K562 (cell line): ENCODE measurements at regions not wholly inside any gene's neighbourhood (a gene's known extent, or its start where the extent isn't known, plus 50 kb on each side); places are given as distances from the start of the nearest gene placed in this dataset.

Experiments
- ATAC-seq: fragments of 200-7000 bp; cut with Tn5 transposase; 3 replicates; pipeline ENCODE4 v1.9.1; 2020; ENCODE audit warnings: moderate library complexity
- BruUV-seq: library from RNA; stranded (reverse); fragments of 400-500 nt; replicated peaks from 2 replicates; lab custom pipeline; 2021; lab: Mats Ljungman, UMichigan
- CTCF ChIA-PET: fragments of 300-600 bp; formaldehyde crosslinking; extraction: SDS; loops from one replicate; lab custom pipeline; 2021; ENCODE audit warnings: low intra/inter-chr PET ratio; lab: Yijun Ruan, JAX
- POLR2A ChIA-PET: fragments of 300-600, 350-650 bp; sonication (Branson Sonifier 250); formaldehyde crosslinking; extraction: SDS; loops from one replicate; lab custom pipeline; 2021; ENCODE audit warnings: antibody characterized with exemption, inconsistent platforms; lab: Yijun Ruan, JAX
- DNase-seq, 4 experiments: peaks; one replicate each; pipeline versions ENCODE4 v3.0.0 to v3.0.0-alpha.2; 2011 to 2018; ENCODE audit warnings: low spot score in 3 of 4, mixed read lengths in 3 of 4; ENCODE audit errors: extremely low read depth in 1 of 4
- FAIRE-seq: peaks from 2 replicates; lab custom pipeline; 2011; peaks lifted over from hg19 to GRCh38; lab: Jason Lieb, UNC
- H2AFZ ChIP-seq: 2 replicates; pipeline ENCODE4 v1.6.0; 2011; ENCODE audit warnings: low read depth, low read length, control low read depth, inconsistent platforms
- H3K27ac ChIP-seq: fragments of 200-600 bp; 3 replicates; pipeline ENCODE4 v1.8.0; 2011; ENCODE audit warnings: low read depth, mild to moderate bottlenecking, control low read depth, inconsistent platforms, low read length, moderate library complexity, mixed read lengths; ENCODE audit errors: extremely low read depth
- H3K27me3 ChIP-seq, 2 experiments: fragments of 300-600 bp in 1 of 2; 2 replicates in 1 of 2; 3 replicates in 1 of 2; pipeline versions ENCODE4 v1.6.0 to v1.8.0; 2011; ENCODE audit warnings: inconsistent platforms in 2 of 2, low read length in 2 of 2, mild to moderate bottlenecking in 1 of 2, mixed read lengths in 1 of 2, moderate library complexity in 1 of 2; ENCODE audit not compliant: control insufficient read depth in 2 of 2, insufficient read depth in 2 of 2
- H3K36me3 ChIP-seq: fragments of 300-600 bp; 3 replicates; pipeline ENCODE4 v1.8.0; 2011; ENCODE audit warnings: mild to moderate bottlenecking, low read length, inconsistent platforms; ENCODE audit not compliant: control insufficient read depth, insufficient read depth
- H3K4me1 ChIP-seq, 2 experiments: fragments of 200-600 bp in 1 of 2; replicated peaks in 1 of 2; 2 replicates in 1 of 2; 3 replicates in 1 of 2; pipeline versions ENCODE4 v1.5.1 to v1.8.0; 2011; ENCODE audit warnings: inconsistent platforms in 2 of 2, low read length in 2 of 2, mild to moderate bottlenecking in 1 of 2, mixed read lengths in 1 of 2, moderate library complexity in 1 of 2; ENCODE audit not compliant: control insufficient read depth in 2 of 2, insufficient read depth in 2 of 2
- H3K4me2 ChIP-seq: 2 replicates; pipeline ENCODE4 v1.6.1; 2011; ENCODE audit warnings: low read length, control low read depth, inconsistent platforms, mixed read lengths; ENCODE audit not compliant: insufficient read depth
- H3K4me3 ChIP-seq: fragments of 200-600 bp; sonication (generic), shearing (Covaris generic); 2 replicates; pipeline ENCODE4 v1.5.1; 2016; ENCODE audit warnings: control low read depth, inconsistent platforms
- H3K79me2 ChIP-seq: fragments of 200-600 bp; 3 replicates; pipeline ENCODE4 v1.8.0; 2011; ENCODE audit warnings: low read length, inconsistent platforms; ENCODE audit not compliant: control insufficient read depth, insufficient read depth
- H3K9ac ChIP-seq, 2 experiments: 2 replicates each; pipeline versions ENCODE4 v1.6.0 to v1.6.1; 2011; ENCODE audit warnings: low read depth in 2 of 2, low read length in 2 of 2, control low read depth in 1 of 2, inconsistent platforms in 1 of 2, mild to moderate bottlenecking in 1 of 2, mixed read lengths in 1 of 2; ENCODE audit not compliant: insufficient read depth in 1 of 2
- H3K9me1 ChIP-seq: one replicate; pipeline ENCODE4 v1.6.0; 2011; ENCODE audit warnings: inconsistent platforms, mild to moderate bottlenecking, low read length, moderate library complexity; ENCODE audit not compliant: control insufficient read depth, insufficient read depth
- H3K9me3 ChIP-seq: replicated peaks from 2 replicates; pipeline ENCODE4 v1.5.1; 2011; ENCODE audit warnings: low read depth, low read length, inconsistent platforms; ENCODE audit not compliant: control insufficient read depth, insufficient read depth
- H4K20me1 ChIP-seq: replicated peaks from 2 replicates; pipeline ENCODE4 v1.6.1; 2011; ENCODE audit warnings: low read length, inconsistent platforms, mixed read lengths; ENCODE audit not compliant: control insufficient read depth, insufficient read depth
- ATF7 ChIP-seq: fragments of 450-650 bp; IDR thresholded peaks from 2 replicates; pipeline ENCODE4 v1.7.1; 2014; ENCODE audit warnings: mild to moderate bottlenecking, moderate library complexity
- CBX8 ChIP-seq: fragments of 200-600 bp; sonication (generic); IDR thresholded peaks from 2 replicates; pipeline ENCODE4 v1.6.1; 2012; ENCODE audit warnings: borderline replicate concordance, mixed run types, low read depth, mild to moderate bottlenecking, moderate library complexity, mixed read lengths, low read length, control low read depth, inconsistent platforms; ENCODE audit not compliant: poor library complexity, severe bottlenecking; ENCODE audit errors: extremely low read depth
- CCNT2 ChIP-seq: IDR thresholded peaks from 2 replicates; pipeline ENCODE4 v1.6.1; 2011; ENCODE audit warnings: borderline replicate concordance, low read depth, mild to moderate bottlenecking, moderate library complexity, mixed read lengths, low read length; ENCODE audit not compliant: insufficient read length; ENCODE audit errors: extremely low read depth
- ETV5 ChIP-seq: sonication (generic); formaldehyde crosslinking; IDR thresholded peaks from 2 replicates; pipeline ENCODE4 v1.4.0; 2020; ENCODE audit warnings: low read depth, mild to moderate bottlenecking, missing genetic modification reagents
- FIP1L1 ChIP-seq: fragments of 200-400 bp; formaldehyde crosslinking; IDR thresholded peaks from 2 replicates; pipeline ENCODE4 v1.6.1; 2018; ENCODE audit warnings: mild to moderate bottlenecking, low read depth, low read length; ENCODE audit not compliant: poor library complexity, severe bottlenecking
- HNRNPK ChIP-seq: fragments of 200-400 bp; formaldehyde crosslinking; IDR thresholded peaks from one replicate; pipeline ENCODE4 v1.6.1; 2018; ENCODE audit warnings: mild to moderate bottlenecking, low read depth, low read length; ENCODE audit not compliant: poor library complexity, severe bottlenecking
- NCOR1 ChIP-seq: fragments of 450-650 bp; IDR thresholded peaks from 2 replicates; pipeline ENCODE4 v1.6.1; 2016; ENCODE audit warnings: mild to moderate bottlenecking, moderate library complexity
- RBM15 ChIP-seq: fragments of 200-400 bp; formaldehyde crosslinking; IDR thresholded peaks from 2 replicates; pipeline ENCODE4 v1.6.1; 2018; ENCODE audit warnings: mild to moderate bottlenecking, low read length, moderate library complexity; ENCODE audit not compliant: insufficient read depth
- SMARCE1 ChIP-seq: fragments of 450-650 bp; IDR thresholded peaks from 2 replicates; pipeline ENCODE4 v1.7.1; 2016; ENCODE audit warnings: mild to moderate bottlenecking
- SMC3 ChIP-seq: conservative IDR thresholded peaks from 2 replicates; pipeline ENCODE4 v1.6.1; 2011; ENCODE audit warnings: low read depth, low read length, improper control_type of control experiment; ENCODE audit not compliant: insufficient read depth
- ZFX ChIP-seq: sonication (generic); formaldehyde crosslinking; IDR thresholded peaks from 2 replicates; pipeline ENCODE4 v1.8.0; 2022; ENCODE audit warnings: mild to moderate bottlenecking, missing genetic modification reagents, moderate library complexity
- WGBS: fragments of 100-300 bp; shearing (Covaris generic); methylation state at CpG from one replicate; pipeline ENCODE4 v1.1.6; 2016; ENCODE audit warnings: low coverage, mixed read lengths; ENCODE audit not compliant: insufficient coverage; ENCODE audit errors: missing lambda C conversion rate; 5-methylcytosine and 5-hydroxymethylcytosine counted together
- in situ Hi-C: fragments of 300-500 bp; cut with MboI; formaldehyde crosslinking; loops from 4 replicates; pipeline ENCODE4 v1.15.0; 2018; ENCODE audit warnings: inconsistent platforms, mixed read lengths
- intact Hi-C: fragments of 100-400 bp; cut with micrococcal nuclease; formaldehyde crosslinking; loops from 2 replicates; pipeline ENCODE4 v1.14.2; 2022
- TF ChIP-seq, protein P1 (sequence below), 3 experiments: fragments of 200-800 bp in 1 of 3; sonication (Bioruptor generic) in 1 of 3; sonication (generic) in 1 of 3; formaldehyde crosslinking in 1 of 3; IDR thresholded peaks; 2 replicates each; pipeline versions ENCODE4 v1.6.1 to v1.8.0; 2016 to 2022; ENCODE audit warnings: mild to moderate bottlenecking in 2 of 3, missing compliant biosample characterization in 2 of 3, missing genetic modification characterization in 2 of 3, missing genetic modification reagents in 1 of 3

DNA sequence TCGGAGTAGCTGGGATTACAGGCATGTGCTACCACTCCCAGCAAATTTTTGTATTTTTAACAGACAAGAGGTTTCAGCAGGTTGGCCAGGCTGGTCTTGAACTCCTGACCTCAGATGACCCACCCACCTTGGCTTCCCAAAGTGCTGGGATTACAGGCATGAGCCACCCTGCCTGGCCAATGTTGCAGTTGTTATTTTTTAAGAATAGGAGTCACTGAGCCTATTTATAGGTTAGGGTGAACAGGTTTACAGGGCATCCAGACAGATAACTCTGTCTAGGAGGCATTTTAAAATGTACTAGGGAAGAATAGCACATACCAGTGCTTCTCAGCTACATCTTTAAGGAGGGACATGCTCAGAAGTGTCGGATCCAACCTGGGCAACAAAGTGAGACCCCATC is 60.1 kb upstream of the BNC2 start:
- Histone ChIP-seq H3K79me2 (no peaks in the 10 kb centered on the region), H3K4me3 (no peak overlapping the region), H3K9me3 (no peaks in the 10 kb centered on the region), H3K27me3 (no peaks in the 10 kb centered on the region), H3K4me2 (no peak overlapping the region), H3K9ac (no peak overlapping the region), H3K27ac (no peak overlapping the region), H4K20me1 (no peaks in the 10 kb centered on the region), H3K4me1 (no peaks in the 10 kb centered on the region), H2AFZ (no peak overlapping the region)
- CTCF ChIA-PET = no interaction called here
- in situ Hi-C loops = no loop called here
- WGBS = 0% methylated on average over 1 of the region's 2 CpGs
- FAIRE-seq = no peak
- intact Hi-C loops = no loop called here
- no peak for ATAC-seq
- POLR2A ChIA-PET = no interaction called here
- DNase-seq = no peak
- TF ChIP-seq RBM15 (no peak), NCOR1 (no peak), FIP1L1 (no peak), SMC3 (no peak), SMARCE1 (no peak), ETV5 (CRISPR knock-in tag) (no peak), CCNT2 (no peak), HNRNPK (no peak), ATF7 (no peak), CBX8 (no peak), ZFX (no peak)
- TF ChIP-seq, protein P1, sequence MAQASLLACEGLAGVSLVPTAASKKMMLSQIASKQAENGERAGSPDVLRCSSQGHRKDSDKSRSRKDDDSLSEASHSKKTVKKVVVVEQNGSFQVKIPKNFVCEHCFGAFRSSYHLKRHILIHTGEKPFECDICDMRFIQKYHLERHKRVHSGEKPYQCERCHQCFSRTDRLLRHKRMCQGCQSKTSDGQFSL (CRISPR knock-in tag; IDR thresholded peaks at IDR 0.05) = no peak
- TF ChIP-seq, protein P1 (tag; IDR thresholded peaks at IDR 0.05) = no peak
- TF ChIP-seq, all 486 proteins: peak for 0
- no TSS peak for BruUV-seq
- no peaks in the 10 kb centered on the region for H3K9me1 ChIP-seq
- no peaks in the 10 kb centered on the region for H3K36me3 ChIP-seq
